ENCODE measurements at regions not wholly inside any gene's neighbourhood (a gene's known extent, or its start where the extent isn't known, plus 50 kb on each side); places are given as distances from the start of the nearest gene placed in this dataset.
"Not testable (repeated sequence)": the region's sequence is repeated elsewhere in the genome, so short reads cannot be mapped to it uniquely, and the experiment has no call there.

DNA sequence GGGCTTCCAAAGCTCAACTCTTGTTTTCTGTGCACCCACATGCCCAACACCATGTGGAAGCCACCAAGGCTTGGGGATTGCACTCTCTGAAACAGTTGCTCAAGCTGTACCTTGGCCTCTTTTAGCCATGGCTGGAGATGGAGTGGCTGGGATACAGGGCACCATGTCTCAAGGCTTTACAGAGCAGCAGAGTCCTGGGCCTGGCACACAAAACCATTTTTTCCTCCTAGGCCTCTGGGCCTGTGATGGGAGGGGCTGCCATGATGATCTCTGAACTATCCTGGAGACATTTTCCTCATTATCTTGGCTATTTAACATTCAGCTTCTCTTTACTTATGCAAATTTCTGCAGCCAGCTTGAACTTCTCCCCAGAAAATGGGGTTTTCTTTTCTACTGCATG is 179.7 kb upstream of the LRP1B start:
- FAIRE-seq, result no peak

DNA sequence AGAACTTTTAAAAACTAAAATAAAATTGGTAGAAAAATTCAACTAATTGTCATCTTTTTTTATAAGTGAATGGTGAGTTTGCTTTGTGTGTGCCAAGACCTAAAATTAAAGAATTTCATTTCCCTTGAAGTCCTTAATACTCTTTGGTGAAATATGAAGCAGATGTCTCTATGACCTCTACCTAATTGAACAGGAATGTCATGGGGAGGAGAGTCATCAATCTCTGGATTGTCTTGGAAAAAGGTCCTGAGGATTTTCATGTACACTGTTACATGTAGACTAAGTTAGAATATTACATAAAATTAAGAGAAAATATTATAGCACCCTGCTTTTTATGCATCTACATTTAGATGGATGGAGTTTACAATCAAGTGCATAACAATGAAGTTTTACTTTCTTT is 177.9 kb upstream of the LRP1B start:
- FAIRE-seq, result no peak

DNA sequence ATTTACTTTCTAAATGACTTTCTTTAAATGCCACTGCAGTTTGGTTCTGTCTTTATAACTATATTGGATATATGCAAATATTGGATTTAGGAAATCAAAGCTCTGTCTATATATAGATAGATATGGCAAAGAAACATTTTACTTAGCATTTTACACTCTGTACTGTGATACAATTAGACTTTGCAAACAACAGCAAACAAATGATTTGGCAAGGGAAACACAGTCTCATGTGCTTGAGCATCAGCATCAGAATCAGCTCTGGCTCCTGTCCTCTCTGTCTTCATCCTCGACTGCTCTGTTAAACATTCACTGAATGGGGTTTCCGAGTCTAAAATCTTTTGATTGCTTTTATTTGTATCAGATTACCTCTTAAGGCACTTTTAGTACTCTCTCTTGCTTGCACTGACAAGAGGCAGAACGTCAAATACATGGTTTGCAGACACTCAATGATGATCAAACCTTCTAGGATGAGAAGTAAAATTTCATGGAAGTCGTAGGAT is 176.8 kb upstream of the LRP1B start:
- no peak for FAIRE-seq

DNA sequence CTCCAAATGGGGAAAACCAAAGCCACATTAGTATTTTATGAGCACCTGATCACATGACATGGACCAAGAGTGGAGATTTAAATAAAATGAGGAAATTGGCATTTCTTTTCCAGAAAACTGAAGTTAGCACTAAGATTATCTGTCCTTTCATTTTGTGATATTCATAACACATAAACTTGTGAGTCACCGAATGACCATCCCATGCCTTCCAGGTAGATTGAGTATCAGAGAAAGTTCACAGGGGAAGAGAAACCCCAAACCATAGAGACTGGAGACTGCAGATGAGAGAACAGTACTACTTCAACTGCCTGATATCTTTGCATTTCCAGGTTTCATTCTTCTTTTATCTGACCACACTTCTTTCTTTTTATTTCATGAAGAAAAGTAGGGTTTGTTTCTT is 176.3 kb upstream of the LRP1B start:
- FAIRE-seq, result no peak

DNA sequence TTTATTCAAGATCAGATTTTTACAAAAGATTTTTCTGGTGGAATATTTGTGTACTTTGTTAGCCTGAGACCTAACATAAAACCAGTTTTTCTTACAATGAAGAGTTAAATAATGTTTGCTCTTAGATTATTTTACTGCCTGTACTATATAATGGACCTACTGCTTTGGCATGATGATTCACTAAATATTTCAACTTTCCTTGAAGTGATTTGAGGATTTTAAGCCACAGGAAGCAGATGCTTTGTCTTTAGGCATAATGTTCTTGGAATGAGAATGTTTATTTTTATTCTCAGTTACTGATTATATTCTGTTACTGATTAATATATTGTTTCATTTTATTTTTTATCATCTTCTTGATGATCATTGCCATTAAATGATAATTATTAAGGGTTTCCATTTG is 175.3 kb upstream of the LRP1B start:
- FAIRE-seq, result no peak

DNA sequence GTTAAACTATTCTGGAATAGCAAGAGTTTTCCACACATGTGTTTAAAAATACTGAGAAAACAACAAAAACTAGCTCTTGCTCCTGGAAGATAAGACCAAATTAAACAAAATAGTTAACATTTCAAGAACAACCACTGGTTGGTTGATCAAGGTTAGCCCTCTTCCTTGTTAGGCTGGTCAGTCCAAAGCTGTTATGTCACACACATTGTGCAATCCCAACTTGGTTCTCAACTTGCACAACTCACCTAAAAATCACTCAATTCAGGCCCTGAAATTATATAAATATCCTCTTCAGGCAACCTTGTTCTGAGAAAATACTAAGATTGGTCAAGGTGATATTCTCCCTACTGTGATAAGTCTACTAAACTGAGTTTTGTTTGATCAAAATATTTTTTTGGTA is 169.7 kb upstream of the LRP1B start:
- no peak for FAIRE-seq

DNA sequence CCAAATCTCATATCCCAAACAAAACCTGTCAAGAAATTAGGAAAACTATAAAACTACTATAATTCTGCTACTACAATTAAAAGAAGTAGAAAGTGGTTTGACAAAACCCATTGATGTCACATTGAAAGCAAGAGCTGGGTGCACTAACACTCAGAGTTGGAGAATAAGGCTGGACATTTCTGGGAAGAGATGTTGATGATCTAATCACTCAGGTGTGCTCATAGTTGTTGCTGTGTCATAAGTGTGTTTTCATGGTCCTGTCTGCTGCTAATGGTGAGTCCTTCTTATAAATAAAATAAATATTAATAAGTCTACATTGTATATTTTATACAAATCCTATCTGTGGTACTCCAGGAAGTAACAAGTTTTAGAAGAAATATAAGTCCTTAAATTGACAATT is 168.2 kb upstream of the LRP1B start:
- FAIRE-seq, result no peak

DNA sequence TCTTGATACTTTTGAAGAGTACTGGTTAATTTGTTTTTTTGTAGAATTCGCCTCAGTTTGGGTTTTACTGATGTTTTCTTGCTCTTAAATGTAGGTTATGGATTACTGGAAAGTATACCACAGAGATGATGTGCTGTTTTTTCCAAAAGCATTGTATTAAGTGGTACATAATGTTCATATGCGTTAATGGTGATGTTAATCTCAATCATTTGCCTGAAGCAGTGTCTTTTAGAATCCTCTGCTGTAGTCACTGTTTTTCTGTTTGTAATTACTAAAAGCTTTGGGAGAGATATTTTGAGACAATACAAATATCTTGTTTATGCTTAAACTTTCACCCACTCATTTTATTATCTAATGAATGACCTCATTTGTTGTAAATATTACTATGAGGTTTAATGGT is 163.4 kb upstream of the LRP1B start:
- FAIRE-seq, result no peak

DNA sequence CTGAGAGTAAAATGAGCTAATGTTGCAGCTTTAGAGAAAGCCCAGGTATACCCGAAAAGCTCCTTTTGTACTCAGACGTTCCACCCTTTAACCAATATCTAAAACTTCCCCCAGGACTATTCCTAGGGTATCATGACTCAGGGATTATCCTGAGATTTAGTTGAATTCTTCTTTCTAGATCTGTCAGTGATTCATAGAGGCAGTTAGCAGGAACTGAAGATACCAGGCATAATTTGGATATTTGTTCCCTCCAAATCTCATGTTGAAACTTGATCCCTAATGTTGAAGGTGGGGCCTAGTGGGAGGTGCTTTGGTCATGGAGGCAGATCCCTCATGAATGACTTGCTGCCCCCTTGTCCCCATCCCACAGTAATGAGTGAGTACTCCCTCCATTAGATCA is 161.2 kb upstream of the LRP1B start:
- no peak for FAIRE-seq

DNA sequence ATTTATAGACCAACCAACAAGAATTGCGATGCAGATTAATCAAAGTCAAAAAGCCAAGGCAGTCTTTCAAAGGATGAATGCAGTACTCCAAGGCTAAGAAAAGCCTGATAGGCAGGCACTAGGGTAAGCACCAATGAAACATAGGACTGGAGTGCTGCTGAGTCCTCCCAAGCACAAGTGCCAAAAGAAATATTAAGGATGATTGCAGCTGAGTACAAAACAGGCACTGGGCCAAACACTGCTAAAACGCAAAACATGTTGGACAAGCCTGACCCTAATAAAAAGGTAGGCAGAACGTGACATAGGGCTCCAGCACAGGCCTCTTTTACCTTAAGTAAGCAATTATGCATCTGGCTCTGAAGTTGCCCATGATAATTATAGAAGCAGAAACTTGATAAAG is 160.1 kb upstream of the LRP1B start:
- FAIRE-seq, result no peak

DNA sequence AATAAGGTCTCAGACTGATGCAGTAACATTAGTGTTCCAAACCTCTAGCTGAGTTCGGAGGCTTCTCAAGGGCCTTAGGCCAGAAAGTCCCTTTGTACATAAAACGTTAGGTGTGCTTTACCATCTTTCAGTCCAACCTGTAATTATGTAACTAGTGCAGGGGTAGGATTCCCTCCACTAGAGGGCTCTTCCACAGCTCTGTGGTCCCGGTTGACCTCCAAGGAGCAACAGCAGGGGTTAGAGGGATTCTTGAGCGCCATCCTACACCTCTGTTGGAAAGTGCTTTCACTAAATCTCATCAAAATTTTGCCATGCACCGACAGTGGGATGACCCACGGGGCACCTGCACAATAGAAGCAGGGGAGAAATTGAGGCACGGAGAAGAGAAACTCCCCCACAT is 155.8 kb upstream of the LRP1B start:
- FAIRE-seq, result no peak

DNA sequence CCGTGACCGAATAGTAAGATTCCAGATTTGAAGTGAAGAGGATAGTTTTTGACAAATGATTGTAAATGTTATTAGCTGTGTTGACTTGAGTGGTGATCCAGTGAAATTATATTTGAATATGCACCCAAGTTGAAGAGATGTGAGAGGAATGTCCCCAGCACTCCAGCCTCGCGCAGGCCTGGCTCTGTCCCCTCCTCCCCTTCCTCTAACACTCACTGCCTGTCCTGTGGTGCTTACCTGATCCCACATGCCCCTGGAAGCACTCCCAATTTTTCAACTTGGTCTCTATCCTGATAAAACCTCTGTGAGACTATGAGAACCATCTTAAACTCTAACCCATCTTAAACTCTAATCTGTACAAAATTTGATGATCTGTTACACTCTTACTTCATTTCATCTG is 154.7 kb upstream of the LRP1B start:
- FAIRE-seq, result no peak

DNA sequence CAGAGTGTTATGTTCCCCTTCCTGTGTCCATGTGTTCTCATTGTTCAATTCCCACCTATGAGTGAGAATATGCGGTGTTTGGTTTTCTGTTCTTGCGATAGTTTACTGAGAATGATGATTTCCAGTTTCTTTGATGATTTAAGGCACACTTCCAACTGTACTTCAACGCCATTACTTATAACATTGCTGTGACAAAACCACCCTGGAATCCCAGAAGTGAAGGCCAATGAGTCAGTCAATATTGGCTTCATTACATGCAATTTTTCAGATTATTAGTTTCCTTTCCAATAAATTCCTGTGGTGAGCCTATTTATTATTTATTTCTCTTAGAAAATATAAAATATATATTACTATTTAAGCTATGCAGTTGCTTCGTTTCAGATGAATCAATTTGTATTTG is 153.5 kb upstream of the LRP1B start:
- FAIRE-seq, result not testable (repeated sequence)

DNA sequence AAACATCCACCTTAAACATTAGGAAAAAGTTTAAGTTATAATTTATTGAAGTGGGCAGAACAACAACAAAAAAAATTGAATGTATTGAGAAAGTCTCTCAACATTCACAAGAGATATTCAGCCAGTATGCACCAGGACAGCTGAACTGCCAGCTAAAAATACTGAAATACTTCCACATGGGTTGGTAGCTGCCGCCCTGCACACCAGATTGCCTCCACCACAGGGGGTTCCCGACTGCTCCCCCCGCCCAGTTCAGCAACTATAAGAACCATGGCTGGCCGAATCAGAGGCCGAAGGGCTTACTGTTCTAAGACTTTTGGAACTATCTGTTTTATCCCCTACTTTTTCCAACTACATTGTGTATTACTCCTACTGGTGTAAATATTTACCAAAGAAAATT is 150.0 kb upstream of the LRP1B start:
- FAIRE-seq, result no peak

DNA sequence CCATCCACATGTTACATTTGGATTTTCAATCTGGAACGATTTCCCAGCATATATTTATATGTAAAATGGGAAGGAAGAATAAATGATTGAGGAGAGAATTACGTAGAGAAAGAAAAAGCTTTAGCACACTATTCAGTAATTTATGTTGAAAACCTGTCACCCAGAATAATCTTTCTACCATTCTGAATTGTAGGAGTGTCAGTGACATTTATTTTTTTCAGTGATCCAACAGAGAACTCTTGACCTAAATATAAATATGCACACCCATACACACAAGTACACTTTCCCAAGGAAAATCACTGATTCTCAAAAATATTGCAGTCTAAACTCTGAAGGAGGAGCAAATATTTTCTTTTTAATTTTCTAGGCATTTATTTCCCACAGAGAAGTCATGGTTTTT is 140.2 kb upstream of the LRP1B start:
- FAIRE-seq, result no peak

DNA sequence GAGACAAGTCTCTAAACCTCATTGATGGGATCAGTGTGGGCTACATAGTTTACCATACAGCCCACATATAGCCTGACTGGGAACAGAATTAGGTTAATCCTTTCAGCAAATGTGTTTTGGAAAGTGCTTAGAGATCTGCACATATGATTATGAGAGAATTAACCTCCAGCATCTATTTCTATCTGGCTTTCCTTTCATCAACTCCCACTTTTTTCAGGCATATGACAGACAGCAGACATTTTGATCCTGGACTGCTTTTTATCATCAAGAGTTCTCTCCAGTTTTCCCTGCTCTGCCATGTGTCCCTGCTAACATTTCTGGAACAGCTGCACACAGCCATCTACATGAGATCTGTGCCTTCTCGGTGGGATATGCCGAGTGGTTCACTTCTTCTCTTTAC is 139.5 kb upstream of the LRP1B start:
- FAIRE-seq, result no peak

DNA sequence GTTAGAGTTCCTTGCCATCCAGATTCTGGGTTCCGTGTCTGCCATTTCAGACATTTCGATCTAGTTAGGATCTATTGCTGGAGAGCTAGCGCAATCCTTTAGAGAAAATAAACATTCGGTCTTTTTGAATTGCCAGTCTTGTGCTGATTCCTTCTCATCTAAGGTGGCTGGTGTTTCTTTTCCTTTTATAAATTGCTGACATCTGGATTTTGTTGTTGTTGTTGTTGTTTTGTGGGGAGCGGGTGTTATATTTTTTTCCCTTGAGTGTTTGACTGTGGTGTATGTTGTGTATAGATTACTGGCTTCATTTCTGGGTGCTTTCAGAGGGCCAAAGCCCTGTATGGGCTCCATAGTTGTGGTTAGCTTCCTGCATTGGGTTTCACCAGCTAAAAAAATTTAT is 128.5 kb upstream of the LRP1B start:
- no peak for FAIRE-seq

DNA sequence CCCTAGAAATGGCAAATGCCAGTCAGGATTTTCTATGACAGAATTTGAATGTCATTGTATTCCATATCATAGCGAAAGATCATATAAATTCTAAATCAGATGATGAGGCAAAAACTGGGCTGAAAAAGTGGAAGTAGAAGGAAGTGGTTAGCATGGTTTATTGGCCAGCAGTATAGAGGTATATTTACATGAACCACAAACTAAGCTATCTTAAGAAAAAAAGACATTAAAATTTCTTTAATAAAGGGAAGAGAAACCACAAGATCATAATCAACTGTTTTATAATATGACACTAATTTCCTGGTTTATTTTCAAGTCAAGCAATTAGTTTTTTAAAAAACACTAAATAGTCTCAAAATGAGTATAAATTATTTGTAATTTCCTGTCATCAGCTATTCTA is 123.2 kb upstream of the LRP1B start:
- no peak for FAIRE-seq

DNA sequence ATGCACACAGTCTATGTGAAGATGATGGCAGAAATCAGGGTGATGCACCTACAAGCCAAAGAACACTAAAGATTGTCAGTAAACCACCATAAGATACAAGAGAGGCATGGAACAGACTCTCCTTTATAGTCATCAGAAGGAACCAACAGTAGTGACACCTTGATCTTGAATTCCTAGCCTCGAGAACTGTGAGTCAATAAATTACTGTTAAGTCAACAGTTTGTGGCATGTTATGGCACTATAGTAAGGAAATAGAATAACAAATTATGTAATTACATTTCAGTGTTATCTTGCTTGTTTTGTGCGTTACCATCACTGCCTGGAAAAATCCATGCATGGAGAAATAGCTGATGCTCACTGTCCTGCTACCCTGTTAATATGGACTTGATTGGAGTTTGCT is 110.2 kb upstream of the LRP1B start:
- no peak for FAIRE-seq

DNA sequence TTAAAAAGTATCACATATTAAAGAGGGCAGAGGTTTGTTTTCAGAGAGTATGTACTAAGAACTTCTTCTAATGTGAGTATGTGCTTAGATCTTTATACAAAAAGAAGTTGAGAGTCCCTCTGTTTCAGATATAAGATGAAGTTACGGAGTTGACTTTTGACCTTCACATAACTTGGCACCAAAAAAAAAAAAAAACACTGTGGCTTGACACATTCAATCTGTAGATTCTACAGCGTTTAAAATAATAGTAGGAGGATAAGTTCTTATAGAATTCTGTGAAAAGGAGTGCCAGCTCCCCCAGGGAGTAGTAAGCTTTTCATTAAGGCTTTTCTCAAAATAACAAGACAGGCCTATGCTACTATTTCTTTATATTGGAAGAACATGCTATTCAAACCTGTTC is 105.4 kb upstream of the LRP1B start:
- FAIRE-seq, result no peak

DNA sequence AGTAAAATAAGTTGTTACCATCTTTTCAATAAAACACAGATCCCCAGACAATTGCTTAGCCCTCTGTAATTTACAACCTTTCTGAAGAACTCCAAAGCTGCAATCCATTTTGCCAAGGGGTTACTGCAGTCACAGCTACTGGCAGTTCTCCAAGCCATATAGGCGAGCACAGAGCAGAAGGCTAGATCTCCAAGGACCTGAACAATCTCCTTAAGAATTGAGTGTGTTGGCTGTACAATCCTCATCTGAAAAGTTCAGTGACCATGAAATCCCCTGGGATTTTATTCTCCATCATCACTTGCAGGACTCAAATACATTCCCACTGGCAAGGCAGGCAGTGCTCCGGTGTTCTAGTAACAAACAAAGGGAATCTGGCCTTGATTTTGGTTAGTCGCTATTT is 103.9 kb upstream of the LRP1B start:
- FAIRE-seq, result no peak

DNA sequence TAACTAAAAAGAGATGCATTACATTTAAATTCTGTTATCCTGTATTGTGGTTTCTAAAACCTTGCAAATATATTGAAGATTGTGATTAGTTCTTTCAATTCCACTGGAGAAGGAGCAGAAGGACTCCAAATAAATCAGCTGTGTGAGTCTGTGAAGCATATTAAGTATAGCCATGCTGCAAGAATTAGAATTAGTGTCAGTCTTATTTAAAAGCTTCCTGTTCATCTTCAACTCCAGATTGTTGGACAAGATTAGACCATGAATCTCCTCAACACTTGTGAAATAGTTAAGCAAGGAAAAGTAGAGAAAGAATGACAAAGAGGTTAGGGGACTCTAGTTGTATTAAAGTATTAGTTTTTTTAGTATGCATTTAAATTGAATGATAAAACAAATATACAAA is 92.5 kb upstream of the LRP1B start:
- FAIRE-seq, result no peak

DNA sequence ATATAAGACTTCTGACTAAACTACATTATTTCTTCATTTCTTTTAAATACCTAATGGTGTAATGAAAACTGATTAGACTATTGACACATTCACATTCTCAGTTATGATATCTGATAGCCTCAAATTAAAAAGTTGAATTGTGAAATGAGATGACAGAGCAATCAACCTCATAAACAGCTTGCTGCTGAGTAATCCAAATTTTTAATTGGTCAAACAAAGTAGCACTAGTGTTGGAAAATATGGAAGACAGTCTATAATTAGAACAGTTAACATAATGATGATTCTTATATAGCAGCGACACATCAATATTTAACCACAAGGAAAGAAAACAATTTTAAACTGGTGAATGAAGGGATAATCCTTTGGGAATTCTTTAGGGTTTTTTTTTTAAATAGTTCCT is 91.9 kb upstream of the LRP1B start:
- FAIRE-seq, result no peak

DNA sequence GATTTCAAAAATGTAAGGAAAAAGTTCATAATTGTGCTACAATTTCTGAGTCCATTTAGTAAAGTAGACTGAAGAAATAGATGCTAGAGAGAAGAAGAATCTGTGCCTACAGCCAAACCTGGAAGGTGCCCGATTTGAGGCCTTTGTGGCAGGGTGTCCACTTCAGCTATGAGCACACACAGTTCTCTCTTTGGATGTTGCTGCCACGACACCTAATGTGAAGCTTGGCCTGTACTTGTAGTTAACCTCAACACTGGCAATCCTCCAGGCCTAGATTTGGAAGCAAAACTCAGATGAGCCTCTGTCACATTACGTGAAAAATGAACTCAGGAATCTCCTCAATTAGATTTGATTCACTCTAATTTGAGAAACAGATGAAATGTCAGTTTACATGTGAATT is 90.1 kb upstream of the LRP1B start:
- no peak for FAIRE-seq

DNA sequence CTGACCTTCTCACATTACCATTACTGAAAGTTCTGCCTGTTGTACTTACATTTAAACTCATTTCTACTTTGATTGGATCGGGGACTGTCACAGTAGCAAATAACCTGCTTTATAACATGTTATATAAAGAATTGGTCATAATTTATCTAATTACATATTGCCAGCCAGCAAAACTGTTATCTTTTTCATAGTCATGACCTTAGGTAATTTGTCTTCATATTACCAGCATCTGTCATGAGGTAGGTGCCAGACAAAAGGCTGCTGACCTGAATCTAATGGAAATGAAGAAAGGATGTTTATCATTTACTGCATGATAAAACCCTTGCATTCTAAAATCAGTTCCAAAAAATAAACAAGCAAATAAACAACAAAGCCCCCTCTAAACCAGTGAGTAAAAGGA is 89.4 kb upstream of the LRP1B start:
- FAIRE-seq, result no peak

DNA sequence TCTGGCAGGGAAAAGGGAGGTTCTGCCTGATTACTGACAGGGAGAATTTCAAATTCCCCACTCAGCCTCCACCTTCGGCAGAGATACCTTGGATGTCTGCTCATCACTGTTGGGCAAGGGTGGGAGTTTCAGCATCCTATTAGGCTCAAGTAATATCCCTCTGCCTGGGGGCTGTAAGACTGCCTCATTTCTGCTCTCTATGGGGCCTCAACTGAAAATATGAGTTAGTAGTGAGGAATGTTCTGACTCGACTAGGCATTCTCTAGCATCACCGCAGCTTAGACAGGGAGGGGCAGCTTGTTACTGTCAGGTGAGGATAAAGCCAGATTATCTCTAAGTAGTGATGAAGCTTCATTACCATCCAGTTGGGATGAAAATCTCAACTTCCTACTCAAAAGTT is 87.7 kb upstream of the LRP1B start:
- FAIRE-seq, result no peak

Measured in TTC549 (cell line).